ENCODE measurements at regions not wholly inside any gene's neighbourhood (a gene's known extent, or its start where the extent isn't known, plus 50 kb on each side); places are given as distances from the start of the nearest gene placed in this dataset.

GRCh38 chr4:159512348-159512747 is 409.5 kb downstream of the RAPGEF2 start:
- TF ChIP-seq CTCF (IDR thresholded peaks at IDR 0.05) (no peak), POLR2A (IDR thresholded peaks at IDR 0.05; ENCODE audit: low read depth) (no peak), EP300 (IDR thresholded peaks at IDR 0.05) (no peak)

Data from esophagus muscularis mucosa (tissue), 4 donors.